ENCODE measurements at regions not wholly inside any gene's neighbourhood (a gene's known extent, or its start where the extent isn't known, plus 50 kb on each side); places are given as distances from the start of the nearest gene placed in this dataset.
"Not testable (repeated sequence)": the region's sequence is repeated elsewhere in the genome, so short reads cannot be mapped to it uniquely, and the experiment has no call there.

- no peaks in the 10 kb centered on the region for H3F3A ChIP-seq (ENCODE audit: low read length, unreplicated experiment)
- H3K27ac ChIP-seq (ENCODE audit: low read length): no peak overlapping the region
- DNase-seq (no peak), ATAC-seq (no peak)
- no peak for TF ChIP-seq EZH2 (IDR thresholded peaks at IDR 0.05; ENCODE audit: low read length, unreplicated experiment)
- H3K27me3 ChIP-seq (ENCODE audit: low read length): no peaks in the 10 kb centered on the region
- H3K79me2 ChIP-seq (ENCODE audit: low read length): no peaks in the 10 kb centered on the region
- H3K4me2 ChIP-seq (ENCODE audit: low read length): no peak overlapping the region
- BruUV-seq (replicated peaks): no TSS peak
- no peaks in the 10 kb centered on the region for H3K4me1 ChIP-seq (ENCODE audit: insufficient read depth, low read length)
- no peaks in the 10 kb centered on the region for H3K9me3 ChIP-seq (ENCODE audit: low read length)
- no peaks in the 10 kb centered on the region for H3K9me2 ChIP-seq (replicated peaks; ENCODE audit: low read length)
- no peaks in the 10 kb centered on the region for H3K36me3 ChIP-seq (ENCODE audit: low read depth, low read length)
- no peak overlapping the region for H3K9ac ChIP-seq (ENCODE audit: low read length)
- H3K4me3 ChIP-seq (ENCODE audit: low read length): no peak overlapping the region
- CTCF ChIA-PET: no interaction called here
- H2AFZ ChIP-seq (ENCODE audit: low read length): no peak overlapping the region
- POLR2A ChIA-PET (ENCODE audit: unreplicated experiment): no interaction called here
- intact Hi-C loops (cut with micrococcal nuclease): no loop called here
- H4K20me1 ChIP-seq (ENCODE audit: low read length): no peaks in the 10 kb centered on the region
Observed at GRCh38 chr3:118675305-118675704, 359.3 kb downstream of the IGSF11 start.

DNA sequence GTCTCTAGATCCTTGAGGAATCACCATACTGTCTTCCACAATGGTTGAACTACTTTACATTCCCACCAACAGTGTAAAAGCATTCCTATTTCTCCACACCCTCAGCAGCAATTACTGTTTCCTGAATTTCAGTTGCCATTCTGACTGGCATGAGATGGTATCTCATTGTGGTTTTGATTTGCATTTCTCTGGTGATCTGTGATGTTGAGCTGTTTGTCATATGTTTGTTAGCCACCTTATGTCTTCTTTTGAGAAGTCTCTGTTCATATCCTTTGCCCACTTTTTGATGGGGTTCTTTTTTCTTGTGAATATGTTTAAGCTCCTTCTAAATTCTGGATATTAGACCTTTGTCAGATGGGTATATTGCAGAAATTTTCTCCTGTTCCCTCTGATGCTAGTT is 356.0 kb downstream of the IGSF11 start:
- H3K4me3 ChIP-seq (ENCODE audit: low read length); H3K9me2 ChIP-seq (replicated peaks; ENCODE audit: low read length); H2AFZ ChIP-seq (ENCODE audit: low read length); H3K4me1 ChIP-seq (ENCODE audit: insufficient read depth, low read length); H3K9ac ChIP-seq (ENCODE audit: low read length); H3K9me3 ChIP-seq (ENCODE audit: low read length); H3K79me2 ChIP-seq (ENCODE audit: low read length); DNase-seq; intact Hi-C loops (cut with micrococcal nuclease); H3K27me3 ChIP-seq (ENCODE audit: low read length); ATAC-seq; BruUV-seq (replicated peaks); H3K4me2 ChIP-seq (ENCODE audit: low read length); H3K36me3 ChIP-seq (ENCODE audit: low read depth, low read length); H3K27ac ChIP-seq (ENCODE audit: low read length); H3F3A ChIP-seq (ENCODE audit: low read length, unreplicated experiment); CTCF ChIA-PET; H4K20me1 ChIP-seq (ENCODE audit: low read length); POLR2A ChIA-PET (ENCODE audit: unreplicated experiment): not testable (repeated sequence)

DNA sequence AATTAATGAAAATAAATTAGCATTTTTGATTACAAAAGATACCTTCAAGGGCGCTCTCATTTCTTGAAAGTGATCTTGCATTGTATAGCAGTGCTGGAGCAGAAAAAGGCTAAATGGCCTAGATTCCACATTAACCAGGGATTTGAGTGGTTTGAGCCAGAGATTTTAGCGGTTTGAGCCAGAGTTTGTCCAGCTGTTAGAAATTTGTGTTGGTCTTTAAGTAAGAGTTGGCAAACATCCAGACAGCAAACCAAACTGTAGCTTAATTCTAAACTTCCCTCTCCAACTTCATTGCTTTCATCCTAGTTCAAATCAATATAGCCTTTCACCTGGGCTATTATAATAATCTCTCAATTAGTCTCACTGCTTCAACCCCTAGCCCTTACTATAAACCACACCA is 351.7 kb downstream of the IGSF11 start:
- Histone ChIP-seq H3K9me3 (ENCODE audit: low read length) (0 out of 2 replicates have a peak, but pooled peaks cover 4% of the 10 kb centered on the region), H3K27me3 (ENCODE audit: low read length) (no peaks in the 10 kb centered on the region), H3K27ac (ENCODE audit: low read length) (no peak overlapping the region), H3K4me2 (ENCODE audit: low read length) (no peak overlapping the region), H4K20me1 (ENCODE audit: low read length) (no peaks in the 10 kb centered on the region), H3K36me3 (ENCODE audit: low read depth, low read length) (no peaks in the 10 kb centered on the region), H3K9me2 (replicated peaks; ENCODE audit: low read length) (no peaks in the 10 kb centered on the region), H3K4me3 (ENCODE audit: low read length) (no peak overlapping the region), H3K79me2 (ENCODE audit: low read length) (no peaks in the 10 kb centered on the region), H3K9ac (ENCODE audit: low read length) (no peak overlapping the region), H3K4me1 (ENCODE audit: insufficient read depth, low read length) (no peaks in the 10 kb centered on the region), H2AFZ (ENCODE audit: low read length) (no peak overlapping the region), H3F3A (ENCODE audit: low read length, unreplicated experiment) (no peaks in the 10 kb centered on the region)
- no TSS peak for BruUV-seq (replicated peaks)
- POLR2A ChIA-PET (ENCODE audit: unreplicated experiment): no interaction called here
- ATAC-seq (no peak), DNase-seq (no peak)
- intact Hi-C loops (cut with micrococcal nuclease): no loop called here
- CTCF ChIA-PET: no interaction called here
- TF ChIP-seq EZH2 (IDR thresholded peaks at IDR 0.05; ENCODE audit: low read length, unreplicated experiment) (no peak), CTCF (conservative IDR thresholded peaks at IDR 0.05; ENCODE audit: low read depth, low read length) (no peak), EZH2phosphoT487 (IDR thresholded peaks at IDR 0.05; ENCODE audit: borderline replicate concordance, low read length) (no peak)

DNA sequence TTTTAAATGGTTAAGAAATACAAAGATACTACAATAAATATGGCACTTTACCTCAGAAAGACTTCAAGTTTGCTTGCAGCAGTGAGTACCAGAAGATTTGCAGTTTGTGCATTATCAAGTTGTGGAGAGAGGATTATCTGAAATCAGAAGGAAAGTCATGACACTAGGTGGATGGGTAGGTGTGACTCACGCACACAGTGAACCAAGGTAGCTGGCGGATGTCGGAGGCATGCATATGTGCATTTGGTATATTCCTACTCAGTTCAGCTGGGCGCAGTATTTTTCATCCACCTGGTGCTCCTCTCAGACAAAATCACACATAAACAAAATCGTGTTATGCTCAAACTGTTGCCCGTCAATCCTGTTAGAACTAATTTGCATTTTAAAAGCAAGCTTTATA is 351.0 kb downstream of the IGSF11 start:
- DNase-seq (no peak), ATAC-seq (no peak)
- Histone ChIP-seq H3K9me2 (replicated peaks; ENCODE audit: low read length) (no peaks in the 10 kb centered on the region), H3K79me2 (ENCODE audit: low read length) (no peaks in the 10 kb centered on the region), H3K9ac (ENCODE audit: low read length) (no peak overlapping the region), H4K20me1 (ENCODE audit: low read length) (no peaks in the 10 kb centered on the region), H3K4me3 (ENCODE audit: low read length) (no peak overlapping the region), H3K4me2 (ENCODE audit: low read length) (no peak overlapping the region), H3K27me3 (ENCODE audit: low read length) (no peaks in the 10 kb centered on the region), H3K4me1 (ENCODE audit: insufficient read depth, low read length) (no peaks in the 10 kb centered on the region), H2AFZ (ENCODE audit: low read length) (no peak overlapping the region), H3K36me3 (ENCODE audit: low read depth, low read length) (no peaks in the 10 kb centered on the region), H3K9me3 (ENCODE audit: low read length) (0 out of 2 replicates have a peak, but pooled peaks cover 4% of the 10 kb centered on the region), H3F3A (ENCODE audit: low read length, unreplicated experiment) (no peaks in the 10 kb centered on the region), H3K27ac (ENCODE audit: low read length) (no peak overlapping the region)
- no TSS peak for BruUV-seq (replicated peaks)
- CTCF ChIA-PET: no interaction called here
- no peak for TF ChIP-seq EZH2phosphoT487 (IDR thresholded peaks at IDR 0.05; ENCODE audit: borderline replicate concordance, low read length)
- TF ChIP-seq CTCF (conservative IDR thresholded peaks at IDR 0.05; ENCODE audit: low read depth, low read length): no peak
- no peak for TF ChIP-seq EZH2 (IDR thresholded peaks at IDR 0.05; ENCODE audit: low read length, unreplicated experiment)
- POLR2A ChIA-PET (ENCODE audit: unreplicated experiment): no interaction called here
- intact Hi-C loops (cut with micrococcal nuclease): no loop called here

Data from PC-3 (cell line).